ENCODE measurements at regions not wholly inside any gene's neighbourhood (a gene's known extent, or its start where the extent isn't known, plus 50 kb on each side); places are given as distances from the start of the nearest gene placed in this dataset.

DNA sequence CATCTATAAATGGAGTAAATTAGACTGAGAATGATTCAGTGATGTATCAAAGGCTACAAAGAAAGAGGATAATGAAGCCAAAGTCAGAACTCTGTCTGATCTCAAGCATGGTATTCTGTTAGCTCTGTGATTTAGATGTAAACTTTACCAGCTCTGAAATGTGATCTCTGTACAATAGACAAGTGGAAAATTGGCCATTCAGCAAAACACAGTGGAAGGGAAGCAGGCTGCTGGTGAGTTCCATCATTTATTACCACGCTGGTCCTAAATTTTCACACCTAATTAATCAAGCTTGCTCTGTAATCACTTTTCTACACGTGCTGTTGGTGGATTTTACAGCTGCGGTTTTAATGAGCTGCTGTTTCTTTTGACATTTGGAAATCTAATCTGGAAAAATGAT, 145.1 kb upstream of the OPCML start:
- H3K27ac ChIP-seq (ENCODE audit: low read depth, low read length): no peak overlapping the region
- H3K79me2 ChIP-seq (ENCODE audit: insufficient read depth, low read length): no peaks in the 10 kb centered on the region
- no peak for DNase-seq (ENCODE audit: insufficient read length, low spot score, missing footprints)
- H3K4me1 ChIP-seq (ENCODE audit: insufficient read depth, low read length): no peaks in the 10 kb centered on the region
- no peak overlapping the region for H3K4me2 ChIP-seq (ENCODE audit: insufficient read depth, low read length)
- no peaks in the 10 kb centered on the region for H3K9me3 ChIP-seq (ENCODE audit: low read depth, low read length)
- no peak overlapping the region for H2AFZ ChIP-seq (ENCODE audit: low read length)
- no peaks in the 10 kb centered on the region for H3K27me3 ChIP-seq (ENCODE audit: insufficient read depth, low read length)
- no peaks in the 10 kb centered on the region for H4K20me1 ChIP-seq (ENCODE audit: insufficient read depth, low read length)
- TF ChIP-seq CTCF (IDR thresholded peaks at IDR 0.05; ENCODE audit: extremely low read depth, low read depth, low read length): no peak
- H3K4me3 ChIP-seq (ENCODE audit: insufficient read depth, low read length): no peak overlapping the region
- H3K36me3 ChIP-seq (ENCODE audit: insufficient read depth, low read length): no peaks in the 10 kb centered on the region

- Histone ChIP-seq H3K4me1 (ENCODE audit: insufficient read depth, low read length) (no peaks in the 10 kb centered on the region), H3K27ac (ENCODE audit: low read depth, low read length) (no peak overlapping the region), H3K9me3 (ENCODE audit: low read depth, low read length) (no peaks in the 10 kb centered on the region), H3K27me3 (ENCODE audit: insufficient read depth, low read length) (no peaks in the 10 kb centered on the region), H3K4me3 (ENCODE audit: insufficient read depth, low read length) (no peak overlapping the region), H3K4me2 (ENCODE audit: insufficient read depth, low read length) (no peak overlapping the region), H3K79me2 (ENCODE audit: insufficient read depth, low read length) (no peaks in the 10 kb centered on the region), H4K20me1 (ENCODE audit: insufficient read depth, low read length) (no peaks in the 10 kb centered on the region), H2AFZ (ENCODE audit: low read length) (no peak overlapping the region), H3K36me3 (ENCODE audit: insufficient read depth, low read length) (no peaks in the 10 kb centered on the region)
- TF ChIP-seq CTCF (IDR thresholded peaks at IDR 0.05; ENCODE audit: extremely low read depth, low read depth, low read length): no peak
- DNase-seq (ENCODE audit: insufficient read length, low spot score, missing footprints): no peak
These were observed 144.0 kb upstream of the OPCML start for GRCh38 chr11:133676265-133676664.

- Histone ChIP-seq H3K79me2 (ENCODE audit: insufficient read depth, low read length) (no peaks in the 10 kb centered on the region), H3K4me2 (ENCODE audit: insufficient read depth, low read length) (no peak overlapping the region), H3K9me3 (ENCODE audit: low read depth, low read length) (peaks cover 2% of the 10 kb centered on the region), H3K4me1 (ENCODE audit: insufficient read depth, low read length) (no peaks in the 10 kb centered on the region), H3K4me3 (ENCODE audit: insufficient read depth, low read length) (no peak overlapping the region), H3K36me3 (ENCODE audit: insufficient read depth, low read length) (no peaks in the 10 kb centered on the region), H4K20me1 (ENCODE audit: insufficient read depth, low read length) (no peaks in the 10 kb centered on the region), H3K27me3 (ENCODE audit: insufficient read depth, low read length) (no peaks in the 10 kb centered on the region), H2AFZ (ENCODE audit: low read length) (no peak overlapping the region), H3K27ac (ENCODE audit: low read depth, low read length) (no peak overlapping the region)
- TF ChIP-seq CTCF (IDR thresholded peaks at IDR 0.05; ENCODE audit: extremely low read depth, low read depth, low read length): no peak
- no peak for DNase-seq (ENCODE audit: insufficient read length, low spot score, missing footprints)
These were observed 137.2 kb upstream of the OPCML start for GRCh38 chr11:133669371-133670053.

DNA sequence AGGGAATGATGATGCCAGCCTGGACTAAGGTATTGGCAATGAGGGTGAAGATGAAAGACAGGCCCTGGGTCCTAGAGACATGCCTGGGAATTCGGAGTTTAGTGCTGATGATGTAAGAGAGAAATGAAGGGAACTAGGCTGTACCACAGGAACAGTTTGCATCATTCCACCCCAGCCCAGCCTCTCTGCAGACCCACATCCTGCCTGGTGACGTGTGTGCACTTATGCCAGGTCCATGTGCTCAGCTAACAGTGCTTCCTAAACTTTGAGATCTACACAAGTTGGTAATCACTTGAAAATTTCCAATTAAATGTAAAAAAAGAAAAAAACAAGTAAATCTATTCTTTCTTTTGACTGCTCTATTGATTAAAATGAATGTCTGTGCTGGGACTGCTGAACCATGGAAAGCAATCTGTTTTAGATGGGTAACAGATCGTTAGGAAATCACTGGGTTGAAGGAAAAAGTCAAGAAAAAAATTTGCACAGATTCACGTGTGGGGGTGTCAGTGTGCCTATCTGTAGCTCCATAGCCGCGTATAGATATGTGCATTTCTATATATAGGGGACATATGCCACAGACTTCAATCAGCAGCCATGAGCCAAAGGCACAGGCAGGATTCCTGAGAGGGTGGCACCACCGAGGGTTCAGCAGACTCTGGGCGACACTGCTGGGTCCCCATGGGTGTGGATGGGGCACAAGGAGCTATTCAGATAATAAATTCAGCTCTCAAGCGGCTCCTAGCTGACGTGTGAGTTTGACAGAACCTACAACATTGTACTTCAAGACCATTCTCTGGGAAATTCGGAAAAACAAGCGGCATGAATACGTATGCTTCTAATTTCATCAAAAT, 131.1 kb upstream of the OPCML start:
- TF ChIP-seq CTCF (IDR thresholded peaks at IDR 0.05; ENCODE audit: extremely low read depth, low read depth, low read length): no peak
- no peaks in the 10 kb centered on the region for H3K36me3 ChIP-seq (ENCODE audit: insufficient read depth, low read length)
- no peak overlapping the region for H3K4me3 ChIP-seq (ENCODE audit: insufficient read depth, low read length)
- H3K27me3 ChIP-seq (ENCODE audit: insufficient read depth, low read length): no peaks in the 10 kb centered on the region
- H3K27ac ChIP-seq (ENCODE audit: low read depth, low read length): no peak overlapping the region
- no peaks in the 10 kb centered on the region for H3K79me2 ChIP-seq (ENCODE audit: insufficient read depth, low read length)
- H3K4me1 ChIP-seq (ENCODE audit: insufficient read depth, low read length): no peaks in the 10 kb centered on the region
- no peak for DNase-seq (ENCODE audit: insufficient read length, low spot score, missing footprints)
- peaks cover 4% of the 10 kb centered on the region for H3K9me3 ChIP-seq (ENCODE audit: low read depth, low read length)
- H2AFZ ChIP-seq (ENCODE audit: low read length): no peak overlapping the region
- no peaks in the 10 kb centered on the region for H4K20me1 ChIP-seq (ENCODE audit: insufficient read depth, low read length)
- H3K4me2 ChIP-seq (ENCODE audit: insufficient read depth, low read length): no peak overlapping the region
